PC-9 (cell line): ENCODE measurements at regions not wholly inside any gene's neighbourhood (a gene's known extent, or its start where the extent isn't known, plus 50 kb on each side); places are given as distances from the start of the nearest gene placed in this dataset.

Experiments
- BruUV-seq: library from RNA; stranded (reverse); fragments of 400-500 nt; replicated peaks from 2 replicates; lab custom pipeline; 2021; lab: Mats Ljungman, UMichigan
- CTCF ChIA-PET: fragments of 300-600 bp; sonication (Branson Sonifier 250); formaldehyde crosslinking; loops from one replicate; lab custom pipeline; 2022; ENCODE audit warnings: antibody characterized with exemption; lab: Charles Lee
- POLR2A ChIA-PET: fragments of 300-600 bp; sonication (Branson Sonifier 250); formaldehyde crosslinking; loops from one replicate; lab custom pipeline; 2022; ENCODE audit warnings: antibody characterized with exemption; ENCODE audit not compliant: unreplicated experiment; lab: Charles Lee
- DNase-seq, 2 experiments: peaks; one replicate each; pipeline versions ENCODE4 v3.0.0 to v3.0.0-alpha.2; 2015 to 2022; ENCODE audit warnings: mixed read lengths in 1 of 2
- H2AFZ ChIP-seq: fragments of 200-600 bp; sonication (generic); 2 replicates; pipeline ENCODE4 v1.8.1; 2017; ENCODE audit warnings: antibody characterized with exemption
- H3F3A ChIP-seq: fragments of 200-600 bp; sonication (generic); 2 replicates; pipeline ENCODE4 v1.8.1; 2017; ENCODE audit warnings: antibody characterized with exemption, mild to moderate bottlenecking, low read depth; ENCODE audit not compliant: insufficient read depth
- H3K27ac ChIP-seq: fragments of 200-600 bp; sonication (generic); 2 replicates; pipeline ENCODE4 v1.6.1; 2016; ENCODE audit warnings: mixed run types
- H3K27me3 ChIP-seq: fragments of 200-600 bp; sonication (generic); 2 replicates; pipeline ENCODE4 v1.6.1; 2016; ENCODE audit warnings: low read depth, mixed run types; ENCODE audit not compliant: insufficient read depth
- H3K36me3 ChIP-seq: fragments of 200-600 bp; sonication (generic); 2 replicates; pipeline ENCODE4 v1.6.1; 2016; ENCODE audit warnings: low read depth, mixed run types
- H3K4me1 ChIP-seq: fragments of 200-600 bp; sonication (generic); replicated peaks from 2 replicates; pipeline ENCODE4 v1.6.1; 2016; ENCODE audit warnings: mixed run types; ENCODE audit not compliant: insufficient read depth
- H3K4me2 ChIP-seq: fragments of 200-600 bp; sonication (generic); 2 replicates; pipeline ENCODE4 v1.6.1; 2017; ENCODE audit warnings: mixed run types
- H3K4me3 ChIP-seq: fragments of 200-600 bp; sonication (generic); 2 replicates; pipeline ENCODE4 v1.6.1; 2016; ENCODE audit warnings: mixed run types
- H3K79me2 ChIP-seq: fragments of 200-600 bp; sonication (generic); 2 replicates; pipeline ENCODE4 v1.6.1; 2017; ENCODE audit warnings: low read depth, mixed run types
- H3K9me2 ChIP-seq: fragments of 200-600 bp; sonication (generic); 2 replicates; pipeline ENCODE4 v1.8.1; 2017; ENCODE audit warnings: mild to moderate bottlenecking; ENCODE audit not compliant: insufficient read depth
- H3K9me3 ChIP-seq: fragments of 200-600 bp; sonication (generic); 2 replicates; pipeline ENCODE4 v1.8.1; 2016; ENCODE audit warnings: low read depth; ENCODE audit not compliant: insufficient read depth
- H4K20me1 ChIP-seq: fragments of 200-600 bp; sonication (generic); 2 replicates; pipeline ENCODE4 v1.8.1; 2017; ENCODE audit not compliant: insufficient read depth
- EZH2 ChIP-seq: fragments of 200-600 bp; sonication (generic); IDR thresholded peaks from 2 replicates; pipeline ENCODE4 v1.8.0; 2017; ENCODE audit warnings: antibody characterized with exemption, low read depth
- intact Hi-C: fragments of 100-400 bp; cut with micrococcal nuclease; formaldehyde crosslinking; loops from one replicate; pipeline ENCODE4 v1.10.0; 2022; ENCODE audit not compliant: unreplicated experiment
- TF ChIP-seq, protein P1 (sequence below): fragments of 200-600 bp; sonication (generic); conservative IDR thresholded peaks from 2 replicates; pipeline ENCODE4 v1.6.1; 2017; ENCODE audit warnings: mixed run types, antibody characterized with exemption, mild to moderate bottlenecking, moderate library complexity

DNA sequence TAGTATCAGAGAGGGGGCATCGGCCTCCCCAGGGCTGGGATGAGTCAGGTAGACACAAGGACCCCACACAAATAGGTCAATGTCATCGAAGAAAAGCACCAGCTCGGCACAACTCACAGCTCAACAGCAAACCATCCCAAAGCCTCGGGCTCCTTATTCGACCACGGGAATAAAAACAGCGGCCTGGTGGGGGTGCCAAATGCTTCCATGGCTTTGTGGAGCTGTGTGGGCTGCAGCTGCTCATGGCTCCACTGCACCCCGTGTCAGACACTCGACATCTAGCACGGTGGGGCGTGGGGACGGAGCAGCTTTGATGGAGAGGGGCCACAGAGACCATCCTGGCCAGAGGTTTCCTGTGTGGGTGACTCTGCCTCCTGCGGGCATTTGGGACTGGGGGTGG is 212.5 kb upstream of the SOX1 start:
- no peaks in the 10 kb centered on the region for H3F3A ChIP-seq
- H3K4me2 ChIP-seq, result no peak overlapping the region
- no peak for DNase-seq
- CTCF ChIA-PET, result no interaction called here
- H3K36me3 ChIP-seq, result no peaks in the 10 kb centered on the region
- no peaks in the 10 kb centered on the region for H4K20me1 ChIP-seq
- no peaks in the 10 kb centered on the region for H3K4me1 ChIP-seq
- H3K9me2 ChIP-seq, result no peaks in the 10 kb centered on the region
- no peaks in the 10 kb centered on the region; the same call in 1 of the 2 replicates for H3K9me3 ChIP-seq
- no peak overlapping the region for H3K27ac ChIP-seq
- no peak overlapping the region for H2AFZ ChIP-seq
- H3K4me3 ChIP-seq, result no peak overlapping the region
- peaks cover 98% of the 10 kb centered on the region for H3K27me3 ChIP-seq
- H3K79me2 ChIP-seq, result no peaks in the 10 kb centered on the region
- POLR2A ChIA-PET, result no interaction called here
- BruUV-seq, result no TSS peak
- TF ChIP-seq, protein P1, sequence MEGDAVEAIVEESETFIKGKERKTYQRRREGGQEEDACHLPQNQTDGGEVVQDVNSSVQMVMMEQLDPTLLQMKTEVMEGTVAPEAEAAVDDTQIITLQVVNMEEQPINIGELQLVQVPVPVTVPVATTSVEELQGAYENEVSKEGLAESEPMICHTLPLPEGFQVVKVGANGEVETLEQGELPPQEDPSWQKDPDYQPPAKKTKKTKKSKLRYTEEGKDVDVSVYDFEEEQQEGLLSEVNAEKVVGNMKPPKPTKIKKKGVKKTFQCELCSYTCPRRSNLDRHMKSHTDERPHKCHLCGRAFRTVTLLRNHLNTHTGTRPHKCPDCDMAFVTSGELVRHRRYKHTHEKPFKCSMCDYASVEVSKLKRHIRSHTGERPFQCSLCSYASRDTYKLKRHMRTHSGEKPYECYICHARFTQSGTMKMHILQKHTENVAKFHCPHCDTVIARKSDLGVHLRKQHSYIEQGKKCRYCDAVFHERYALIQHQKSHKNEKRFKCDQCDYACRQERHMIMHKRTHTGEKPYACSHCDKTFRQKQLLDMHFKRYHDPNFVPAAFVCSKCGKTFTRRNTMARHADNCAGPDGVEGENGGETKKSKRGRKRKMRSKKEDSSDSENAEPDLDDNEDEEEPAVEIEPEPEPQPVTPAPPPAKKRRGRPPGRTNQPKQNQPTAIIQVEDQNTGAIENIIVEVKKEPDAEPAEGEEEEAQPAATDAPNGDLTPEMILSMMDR, result no peak
- intact Hi-C loops, result no loop called here

DNA sequence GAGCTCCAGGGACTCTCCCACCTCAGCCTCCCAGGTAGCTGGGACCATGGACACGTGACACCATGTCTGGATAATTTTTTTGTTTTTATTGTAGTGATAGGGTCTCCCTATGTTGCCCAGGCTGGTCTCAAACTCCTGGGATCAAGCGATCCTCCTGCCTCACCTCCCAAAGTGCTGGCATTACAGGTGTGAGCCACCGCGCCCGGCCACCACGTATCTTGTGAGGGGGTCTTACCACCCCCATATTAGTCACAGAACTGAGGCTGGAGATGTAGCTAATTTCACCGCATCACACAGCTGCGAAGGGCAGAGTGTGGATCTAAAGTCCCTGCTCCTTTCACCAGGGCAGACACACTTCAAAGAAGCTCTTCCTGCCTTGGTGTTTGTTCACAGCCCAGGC is 211.8 kb upstream of the SOX1 start:
- Histone ChIP-seq H3K36me3 (no peaks in the 10 kb centered on the region), H3K4me1 (no peaks in the 10 kb centered on the region), H3F3A (no peaks in the 10 kb centered on the region), H3K4me3 (no peak overlapping the region), H3K9me2 (no peaks in the 10 kb centered on the region), H2AFZ (no peak overlapping the region), H3K79me2 (no peaks in the 10 kb centered on the region), H3K27me3 (peaks cover 98% of the 10 kb centered on the region), H3K9me3 (no peaks in the 10 kb centered on the region; the same call in 1 of the 2 replicates), H3K27ac (no peak overlapping the region), H3K4me2 (no peak overlapping the region), H4K20me1 (no peaks in the 10 kb centered on the region)
- ChIA-PET POLR2A (no interaction called here), CTCF (no interaction called here)
- BruUV-seq, result no TSS peak
- DNase-seq, result no peak
- intact Hi-C loops, result no loop called here
- TF ChIP-seq, protein P1, result no peak
- no peak for TF ChIP-seq EZH2

DNA sequence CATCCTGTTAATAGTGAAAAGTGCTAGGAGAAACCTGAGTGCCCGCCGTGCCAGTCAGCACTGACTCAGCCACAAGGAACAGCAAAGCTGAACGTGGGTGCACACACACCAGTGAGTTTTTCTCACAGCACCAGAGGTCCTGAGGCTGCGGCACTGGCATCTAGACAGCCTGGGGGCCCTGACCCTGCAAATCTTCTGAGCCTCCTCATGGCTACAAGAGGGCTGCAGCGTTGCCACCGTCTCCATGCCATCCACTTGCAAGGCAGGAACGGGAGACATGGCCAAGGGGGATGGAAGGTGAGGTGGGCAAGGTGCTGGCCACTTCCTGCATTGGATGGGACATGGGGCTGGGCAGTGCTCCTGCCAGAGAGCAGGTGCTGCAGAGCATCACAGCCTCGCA is 211.2 kb upstream of the SOX1 start:
- no peaks in the 10 kb centered on the region for H3K4me1 ChIP-seq
- no peaks in the 10 kb centered on the region for H3K79me2 ChIP-seq
- no peak overlapping the region for H3K4me2 ChIP-seq
- TF ChIP-seq, protein P1, result no peak
- TF ChIP-seq EZH2, result no peak
- H3K9me3 ChIP-seq, result no peaks in the 10 kb centered on the region; the same call in 1 of the 2 replicates
- peaks cover 98% of the 10 kb centered on the region for H3K27me3 ChIP-seq
- H2AFZ ChIP-seq, result no peak overlapping the region
- no peaks in the 10 kb centered on the region for H4K20me1 ChIP-seq
- no TSS peak for BruUV-seq
- no peaks in the 10 kb centered on the region for H3F3A ChIP-seq
- intact Hi-C loops, result no loop called here
- H3K4me3 ChIP-seq, result no peak overlapping the region
- H3K36me3 ChIP-seq, result no peaks in the 10 kb centered on the region
- no peaks in the 10 kb centered on the region for H3K9me2 ChIP-seq
- DNase-seq, result no peak
- ChIA-PET POLR2A (no interaction called here), CTCF (no interaction called here)
- H3K27ac ChIP-seq, result no peak overlapping the region
